Chondrocyte (in vitro differentiated cells): ENCODE measurements at regions not wholly inside any gene's neighbourhood (a gene's known extent, or its start where the extent isn't known, plus 50 kb on each side); places are given as distances from the start of the nearest gene placed in this dataset.

Experiments
- DNase-seq: peaks from one replicate; pipeline ENCODE4 v3.0.0; 2021; ENCODE audit warnings: mixed read lengths, low spot score
- H3K27ac Mint-ChIP-seq: one replicate; pipeline ENCODE4 v1.8.0; 2021; ENCODE audit warnings: mild to moderate bottlenecking, moderate library complexity, mixed read lengths; ENCODE audit not compliant: unreplicated experiment
- H3K27me3 Mint-ChIP-seq: 2 replicates; pipeline ENCODE4 v1.8.0; 2021; ENCODE audit warnings: low read depth, mixed read lengths
- H3K36me3 Mint-ChIP-seq: 2 replicates; pipeline ENCODE4 v1.8.0; 2021; ENCODE audit warnings: low read depth, mixed read lengths
- H3K4me1 Mint-ChIP-seq: 2 replicates; pipeline ENCODE4 v1.8.0; 2021; ENCODE audit warnings: low read depth, mild to moderate bottlenecking, mixed read lengths
- H3K4me3 Mint-ChIP-seq: one replicate; pipeline ENCODE4 v1.8.0; 2021; ENCODE audit warnings: mild to moderate bottlenecking, moderate library complexity, mixed read lengths; ENCODE audit not compliant: unreplicated experiment
- H3K9me3 Mint-ChIP-seq: 2 replicates; pipeline ENCODE4 v1.8.0; 2021; ENCODE audit warnings: low read depth, mixed read lengths
- TF ChIP-seq, protein P1 (sequence below): fragments of 200-600 bp; sonication (generic); IDR thresholded peaks from 2 replicates; pipeline ENCODE4 v1.5.0; 2021; ENCODE audit warnings: antibody characterized with exemption, mild to moderate bottlenecking, moderate library complexity

DNA sequence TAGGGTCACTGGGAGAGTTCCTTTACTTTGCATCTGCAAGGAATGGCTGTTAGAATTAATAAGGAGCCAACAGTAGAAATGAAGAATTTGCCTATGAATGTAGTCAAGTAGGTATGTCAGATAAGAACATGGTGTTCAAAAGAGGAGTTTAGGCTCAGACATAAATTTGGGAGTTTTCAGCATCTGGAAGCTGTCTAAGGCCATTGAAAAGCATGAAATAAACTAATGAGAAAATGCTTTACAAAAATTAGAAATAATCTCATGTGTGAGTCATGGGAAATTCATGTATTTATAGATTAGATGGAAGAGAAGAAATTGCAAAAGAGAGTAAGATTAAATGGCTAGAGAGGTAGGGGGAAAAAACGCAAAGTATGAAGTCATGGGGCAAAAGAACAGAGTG is 201.9 kb downstream of the DIPK2A start:
- no peak for DNase-seq
- Mint-ChIP-seq H3K4me3 (no peak overlapping the region), H3K27ac (no peak overlapping the region), H3K4me1 (no peaks in the 10 kb centered on the region), H3K27me3 (no peaks in the 10 kb centered on the region), H3K9me3 (no peaks in the 10 kb centered on the region), H3K36me3 (no peaks in the 10 kb centered on the region)
- TF ChIP-seq, protein P1, sequence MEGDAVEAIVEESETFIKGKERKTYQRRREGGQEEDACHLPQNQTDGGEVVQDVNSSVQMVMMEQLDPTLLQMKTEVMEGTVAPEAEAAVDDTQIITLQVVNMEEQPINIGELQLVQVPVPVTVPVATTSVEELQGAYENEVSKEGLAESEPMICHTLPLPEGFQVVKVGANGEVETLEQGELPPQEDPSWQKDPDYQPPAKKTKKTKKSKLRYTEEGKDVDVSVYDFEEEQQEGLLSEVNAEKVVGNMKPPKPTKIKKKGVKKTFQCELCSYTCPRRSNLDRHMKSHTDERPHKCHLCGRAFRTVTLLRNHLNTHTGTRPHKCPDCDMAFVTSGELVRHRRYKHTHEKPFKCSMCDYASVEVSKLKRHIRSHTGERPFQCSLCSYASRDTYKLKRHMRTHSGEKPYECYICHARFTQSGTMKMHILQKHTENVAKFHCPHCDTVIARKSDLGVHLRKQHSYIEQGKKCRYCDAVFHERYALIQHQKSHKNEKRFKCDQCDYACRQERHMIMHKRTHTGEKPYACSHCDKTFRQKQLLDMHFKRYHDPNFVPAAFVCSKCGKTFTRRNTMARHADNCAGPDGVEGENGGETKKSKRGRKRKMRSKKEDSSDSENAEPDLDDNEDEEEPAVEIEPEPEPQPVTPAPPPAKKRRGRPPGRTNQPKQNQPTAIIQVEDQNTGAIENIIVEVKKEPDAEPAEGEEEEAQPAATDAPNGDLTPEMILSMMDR = no peak

DNA sequence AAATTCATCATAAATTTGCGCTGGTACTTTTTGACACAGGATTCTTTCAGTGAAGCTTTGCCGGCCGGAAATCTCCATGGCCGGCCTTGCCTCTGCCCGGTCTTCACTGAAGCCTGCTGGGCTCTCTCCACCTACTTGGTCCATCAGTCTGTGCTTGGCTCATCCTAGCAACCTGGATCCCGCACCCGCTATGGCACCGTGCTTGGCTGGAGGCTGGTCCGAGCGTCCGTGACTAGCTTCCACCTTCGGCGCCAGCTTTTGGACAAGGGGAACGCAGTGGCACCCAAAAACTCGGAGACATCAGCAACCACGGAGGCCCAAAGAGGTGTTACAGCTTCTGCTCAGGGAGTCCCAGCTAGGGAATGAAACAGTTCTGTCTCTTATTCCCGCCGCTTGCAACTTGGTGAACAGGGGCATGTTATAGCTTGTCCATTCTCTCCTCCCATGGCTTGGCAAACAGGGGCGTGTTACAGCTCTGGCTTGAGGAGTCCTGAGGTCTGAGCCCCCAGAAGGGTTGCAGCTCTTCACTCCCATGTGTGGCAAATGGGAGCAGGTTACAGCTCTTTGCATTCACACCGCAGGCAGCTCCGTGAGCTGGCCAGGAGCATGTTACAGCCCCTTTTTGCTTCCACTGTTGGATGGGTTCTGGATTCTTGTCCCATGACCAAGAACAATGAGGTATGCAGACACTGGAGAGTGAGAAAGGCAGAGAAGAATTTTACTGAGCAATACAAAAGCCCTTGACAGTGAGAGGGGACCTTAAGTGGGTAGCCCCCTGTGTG is 204.2 kb downstream of the DIPK2A start:
- Mint-ChIP-seq H3K4me1 (peaks cover 2% of the 10 kb centered on the region), H3K27ac (no peak overlapping the region), H3K4me3 (no peak overlapping the region), H3K27me3 (no peaks in the 10 kb centered on the region), H3K9me3 (no peaks in the 10 kb centered on the region), H3K36me3 (no peaks in the 10 kb centered on the region)
- DNase-seq = no peak
- TF ChIP-seq, protein P1 = no peak

DNA sequence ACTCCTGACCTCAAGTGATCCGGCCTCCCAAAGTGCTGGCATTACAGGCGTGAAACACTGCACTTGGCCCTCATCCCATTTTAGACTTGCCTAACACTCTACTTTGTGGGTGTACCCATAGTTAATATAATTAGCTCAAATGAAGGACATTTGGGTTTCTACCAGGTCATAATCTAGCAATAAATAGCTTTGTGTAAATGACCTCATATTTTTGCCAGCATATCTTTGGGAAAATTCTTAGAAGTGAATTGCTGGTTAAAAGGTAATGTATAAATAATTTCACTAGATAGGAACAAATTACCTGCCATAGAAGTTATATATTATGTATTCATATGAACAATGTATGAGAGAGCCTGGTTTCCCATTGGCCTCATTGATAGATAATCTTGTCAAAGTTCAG is 206.0 kb downstream of the DIPK2A start:
- H3K36me3 Mint-ChIP-seq = no peaks in the 10 kb centered on the region
- H3K9me3 Mint-ChIP-seq = no peaks in the 10 kb centered on the region

GRCh38 chr3:144178607-144179006 is 207.0 kb downstream of the DIPK2A start:
- DNase-seq = no peak
- TF ChIP-seq, protein P1 = no peak
- no peaks in the 10 kb centered on the region for H3K9me3 Mint-ChIP-seq
- H3K4me1 Mint-ChIP-seq = peaks cover 9% of the 10 kb centered on the region
- no peaks in the 10 kb centered on the region for H3K36me3 Mint-ChIP-seq
- H3K27ac Mint-ChIP-seq = no peak overlapping the region
- H3K4me3 Mint-ChIP-seq = no peak overlapping the region
- H3K27me3 Mint-ChIP-seq = no peaks in the 10 kb centered on the region

More for the DNA sequence above, 206.0 kb downstream of the DIPK2A start:
- Mint-ChIP-seq H3K4me1 (peaks cover 9% of the 10 kb centered on the region), H3K4me3 (no peak overlapping the region), H3K27ac (no peak overlapping the region), H3K27me3 (no peaks in the 10 kb centered on the region)
- no peak for DNase-seq
- TF ChIP-seq, protein P1 = no peak

DNA sequence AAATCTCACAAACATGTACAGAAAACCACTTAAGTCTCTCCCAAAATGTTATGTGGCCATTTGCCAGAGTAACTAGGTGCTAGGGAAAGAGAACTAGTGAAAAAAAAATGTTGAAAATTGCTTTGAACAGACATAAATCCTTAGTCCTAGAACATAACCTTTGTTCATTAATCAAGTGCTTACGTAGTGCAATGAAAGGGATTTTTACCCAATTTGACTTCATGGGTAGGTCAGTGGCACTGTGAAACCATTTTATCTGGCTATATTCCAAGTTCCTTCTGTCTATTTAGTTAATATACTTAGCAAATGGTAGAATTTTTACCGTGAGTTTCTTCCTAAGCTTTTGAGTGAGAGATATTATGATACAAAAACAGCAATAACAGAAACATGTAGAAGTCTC is 209.4 kb downstream of the DIPK2A start:
- peaks cover 11% of the 10 kb centered on the region for H3K9me3 Mint-ChIP-seq
- DNase-seq = no peak
- H3K27ac Mint-ChIP-seq = no peak overlapping the region
- H3K4me3 Mint-ChIP-seq = no peak overlapping the region
- TF ChIP-seq, protein P1 = no peak
- peaks cover 9% of the 10 kb centered on the region for H3K4me1 Mint-ChIP-seq
- no peaks in the 10 kb centered on the region for H3K27me3 Mint-ChIP-seq
- peaks cover 5% of the 10 kb centered on the region for H3K36me3 Mint-ChIP-seq
